IMR-90 (cell line): ENCODE measurements at regions not wholly inside any gene's neighbourhood (a gene's known extent, or its start where the extent isn't known, plus 50 kb on each side); places are given as distances from the start of the nearest gene placed in this dataset.

Experiments used
- ATAC-seq: fragments of 200-7000 bp; cut with Tn5 transposase; 2 replicates; pipeline ENCODE4 v1.9.1; 2020; ENCODE audit warnings: low read depth, mild to moderate bottlenecking, moderate library complexity
- BruUV-seq: library from RNA; stranded (reverse); fragments of 400-500 nt; replicated peaks from 2 replicates; lab custom pipeline; 2021; lab: Mats Ljungman, UMichigan
- CTCF ChIA-PET: fragments of 300-600 bp; formaldehyde crosslinking; extraction: SDS; loops from one replicate; lab custom pipeline; 2021; ENCODE audit warnings: antibody characterized with exemption; lab: Yijun Ruan, JAX
- POLR2A ChIA-PET: fragments of 300-600 bp; sonication (Branson Sonifier 250); formaldehyde crosslinking; loops from one replicate; lab custom pipeline; 2022; ENCODE audit warnings: antibody characterized with exemption; ENCODE audit not compliant: unreplicated experiment; lab: Charles Lee
- DNase-seq: peaks from one replicate; pipeline ENCODE4 v3.0.0; 2013
- H2AFZ ChIP-seq: replicated peaks from 2 replicates; pipeline ENCODE3; 2013; ENCODE audit warnings: low read length, mild to moderate bottlenecking; ENCODE audit not compliant: poor library complexity
- H2AK5ac ChIP-seq: 2 replicates; pipeline ENCODE4 v1.6.1; 2013; ENCODE audit warnings: low read depth, low read length, inconsistent platforms
- H2AK9ac ChIP-seq: replicated peaks from 2 replicates; pipeline ENCODE3; 2013; ENCODE audit warnings: mild to moderate bottlenecking, low read depth, low read length, moderate library complexity; ENCODE audit not compliant: poor library complexity
- H2BK120ac ChIP-seq: 2 replicates; pipeline ENCODE4 v1.6.1; 2013; ENCODE audit warnings: low read depth, low read length, inconsistent platforms
- H2BK15ac ChIP-seq: 3 replicates; pipeline ENCODE4 v1.6.1; 2013; ENCODE audit warnings: low read depth, low read length, inconsistent platforms
- H2BK20ac ChIP-seq: 2 replicates; pipeline ENCODE4 v1.6.1; 2013; ENCODE audit warnings: low read depth, mild to moderate bottlenecking, inconsistent platforms, low read length, moderate library complexity
- H2BK5ac ChIP-seq: 2 replicates; pipeline ENCODE4 v1.6.1; 2013; ENCODE audit warnings: mild to moderate bottlenecking, low read depth, low read length, inconsistent platforms; ENCODE audit not compliant: poor library complexity, severe bottlenecking
- H3K14ac ChIP-seq: replicated peaks from 2 replicates; pipeline ENCODE4 v1.6.1; 2013; ENCODE audit warnings: low read depth, low read length, inconsistent platforms
- H3K18ac ChIP-seq: 2 replicates; pipeline ENCODE4 v1.6.1; 2013; ENCODE audit warnings: low read depth, low read length, control low read depth
- H3K23ac ChIP-seq: 2 replicates; pipeline ENCODE4 v1.6.1; 2013; ENCODE audit warnings: low read depth, low read length, inconsistent platforms
- H3K27ac ChIP-seq: 2 replicates; pipeline ENCODE4 v1.5.1; 2013; ENCODE audit warnings: mild to moderate bottlenecking, control low read depth, low read length; ENCODE audit not compliant: insufficient read depth
- H3K27me3 ChIP-seq: 2 replicates; pipeline ENCODE4 v1.6.1; 2013; ENCODE audit warnings: low read length; ENCODE audit not compliant: control insufficient read depth, insufficient read depth
- H3K36me3 ChIP-seq: 2 replicates; pipeline ENCODE4 v1.6.1; 2013; ENCODE audit warnings: low read length, mixed read lengths; ENCODE audit not compliant: control insufficient read depth, insufficient read depth
- H3K4ac ChIP-seq: 2 replicates; pipeline ENCODE4 v1.6.1; 2013; ENCODE audit warnings: low read depth, low read length, inconsistent platforms
- H3K4me1 ChIP-seq: 2 replicates; pipeline ENCODE4 v1.6.1; 2013; ENCODE audit warnings: low read length, mixed read lengths; ENCODE audit not compliant: control insufficient read depth, insufficient read depth
- H3K4me2 ChIP-seq: 2 replicates; pipeline ENCODE4 v1.6.1; 2013; ENCODE audit warnings: low read depth, mild to moderate bottlenecking, control low read depth, low read length, moderate library complexity
- H3K4me3 ChIP-seq: 2 replicates; pipeline ENCODE4 v1.5.1; 2013; ENCODE audit warnings: low read depth, mild to moderate bottlenecking, control low read depth, low read length, moderate library complexity; ENCODE audit not compliant: insufficient read depth
- H3K56ac ChIP-seq: 2 replicates; pipeline ENCODE4 v1.6.1; 2013; ENCODE audit warnings: low read length, inconsistent platforms; ENCODE audit not compliant: insufficient read depth; ENCODE audit errors: extremely low read depth
- H3K79me1 ChIP-seq, 2 experiments: 2 replicates each; pipeline ENCODE4 v1.6.1; 2013; ENCODE audit warnings: low read length in 2 of 2, inconsistent platforms in 1 of 2, low read depth in 1 of 2
- H3K9ac ChIP-seq: 2 replicates; pipeline ENCODE4 v1.6.1; 2013; ENCODE audit warnings: low read depth, low read length, control low read depth
- H3K9me1 ChIP-seq: 2 replicates; pipeline ENCODE4 v1.6.1; 2013; ENCODE audit warnings: low read length, inconsistent platforms; ENCODE audit not compliant: insufficient read depth
- H3K9me3 ChIP-seq: 2 replicates; pipeline ENCODE4 v1.6.1; 2013; ENCODE audit warnings: low read length; ENCODE audit not compliant: control insufficient read depth, insufficient read depth
- H4K20me1 ChIP-seq: 2 replicates; pipeline ENCODE4 v1.6.1; 2013; ENCODE audit warnings: low read length, inconsistent platforms; ENCODE audit not compliant: insufficient read depth
- H4K5ac ChIP-seq: 2 replicates; pipeline ENCODE4 v1.6.1; 2013; ENCODE audit warnings: mild to moderate bottlenecking, low read depth, low read length, control low read depth
- H4K8ac ChIP-seq, 2 experiments: 2 replicates each; pipeline ENCODE4 v1.6.1; 2013; ENCODE audit warnings: low read depth in 2 of 2, low read length in 2 of 2, control low read depth in 1 of 2, inconsistent platforms in 1 of 2
- H4K91ac ChIP-seq: 2 replicates; pipeline ENCODE4 v1.6.1; 2013; ENCODE audit warnings: low read depth, low read length, inconsistent platforms; ENCODE audit not compliant: insufficient read depth
- FOS ChIP-seq: fragments of 150-350 bp; IDR thresholded peaks from 2 replicates; pipeline ENCODE4 v1.6.1; 2016; ENCODE audit warnings: low read depth, low read length
- MAFK ChIP-seq: IDR thresholded peaks from 2 replicates; pipeline ENCODE4 v1.6.1; 2012; ENCODE audit warnings: low read depth, low read length, improper control_type of control experiment
- MAZ ChIP-seq: IDR thresholded peaks from 2 replicates; pipeline ENCODE4 v1.6.1; 2012; ENCODE audit warnings: low read depth, mild to moderate bottlenecking, low read length, improper control_type of control experiment, moderate library complexity, borderline replicate concordance
- NFE2L2 ChIP-seq: fragments of 150-350 bp; IDR thresholded peaks from 2 replicates; pipeline ENCODE4 v1.6.1; 2016; ENCODE audit warnings: low read depth, mild to moderate bottlenecking, low read length
- RFX5 ChIP-seq: IDR thresholded peaks from 2 replicates; pipeline ENCODE4 v1.8.0; 2012; ENCODE audit warnings: low read depth, mild to moderate bottlenecking, low read length, moderate library complexity
- dilution Hi-C: fragments of 300-500 bp; cut with HindIII; formaldehyde crosslinking; loops from one replicate; pipeline ENCODE4 v1.14.3; 2018; ENCODE audit warnings: low sequenced_read_pairs; ENCODE audit not compliant: unreplicated experiment
- in situ Hi-C: fragments of 300-500 bp; cut with MboI; formaldehyde crosslinking; loops from 3 replicates; pipeline ENCODE4 v1.14.3; 2019; ENCODE audit warnings: low sequenced_read_pairs, inconsistent platforms, mixed read lengths
- intact Hi-C: fragments of 100-400 bp; cut with micrococcal nuclease; formaldehyde crosslinking; loops from 2 replicates; pipeline ENCODE4 v1.10.0; 2022
- TF ChIP-seq, protein P1 (sequence below): conservative IDR thresholded peaks from 2 replicates; pipeline ENCODE4 v1.5.1; 2012; ENCODE audit warnings: mild to moderate bottlenecking, low read depth, low read length, improper control_type of control experiment

DNA sequence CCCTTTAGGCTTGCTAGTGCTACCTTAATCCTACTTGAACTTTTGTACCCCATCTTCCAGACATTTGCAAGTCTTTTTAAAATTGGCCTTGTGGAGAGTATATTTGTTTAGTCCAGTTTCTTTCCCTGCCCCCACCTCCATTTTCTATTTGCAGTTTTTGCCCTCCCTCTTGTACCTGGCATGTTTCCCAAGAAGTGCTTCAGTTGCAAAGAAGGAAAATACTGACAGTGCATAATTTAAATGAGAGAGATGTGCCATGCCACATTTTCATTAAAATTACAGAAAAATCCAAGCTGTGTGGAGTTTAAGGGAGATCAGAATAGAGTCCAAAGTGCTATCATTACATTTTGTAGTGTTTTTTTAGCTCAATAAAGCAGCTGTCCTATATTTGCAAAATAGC is 150.0 kb upstream of the ADGRL2 start:
- H3K14ac ChIP-seq, result no peak overlapping the region
- no peak overlapping the region for H2BK5ac ChIP-seq
- no peaks in the 10 kb centered on the region for H3K79me1 ChIP-seq
- ChIA-PET CTCF (no interaction called here), POLR2A (no interaction called here)
- H2AK5ac ChIP-seq, result no peak overlapping the region
- H3K23ac ChIP-seq, result no peak overlapping the region
- no peak overlapping the region for H2BK120ac ChIP-seq
- no peak overlapping the region for H3K18ac ChIP-seq
- no peak overlapping the region for H3K4me2 ChIP-seq
- no peak overlapping the region for H2BK20ac ChIP-seq
- H4K8ac ChIP-seq, result no peak overlapping the region
- no peak overlapping the region for H2BK15ac ChIP-seq
- H3K4ac ChIP-seq, result no peak overlapping the region
- no peak overlapping the region for H3K27ac ChIP-seq
- H3K27me3 ChIP-seq, result peaks cover 1% of the 10 kb centered on the region; the same call in 1 of the 2 replicates
- intact Hi-C loops (no loop called here), dilution Hi-C loops (no loop called here), in situ Hi-C loops (no loop called here)
- no peak for ATAC-seq
- no peak overlapping the region for H3K9ac ChIP-seq
- H3K9me1 ChIP-seq, result no peaks in the 10 kb centered on the region
- DNase-seq, result no peak
- H2AFZ ChIP-seq, result no peak overlapping the region
- no peaks in the 10 kb centered on the region for H3K36me3 ChIP-seq
- TF ChIP-seq NFE2L2 (no peak), FOS (no peak), MAZ (no peak), RFX5 (no peak), MAFK (peak; percentile 12; the same call in 1 of the 2 replicates)
- TF ChIP-seq, protein P1, sequence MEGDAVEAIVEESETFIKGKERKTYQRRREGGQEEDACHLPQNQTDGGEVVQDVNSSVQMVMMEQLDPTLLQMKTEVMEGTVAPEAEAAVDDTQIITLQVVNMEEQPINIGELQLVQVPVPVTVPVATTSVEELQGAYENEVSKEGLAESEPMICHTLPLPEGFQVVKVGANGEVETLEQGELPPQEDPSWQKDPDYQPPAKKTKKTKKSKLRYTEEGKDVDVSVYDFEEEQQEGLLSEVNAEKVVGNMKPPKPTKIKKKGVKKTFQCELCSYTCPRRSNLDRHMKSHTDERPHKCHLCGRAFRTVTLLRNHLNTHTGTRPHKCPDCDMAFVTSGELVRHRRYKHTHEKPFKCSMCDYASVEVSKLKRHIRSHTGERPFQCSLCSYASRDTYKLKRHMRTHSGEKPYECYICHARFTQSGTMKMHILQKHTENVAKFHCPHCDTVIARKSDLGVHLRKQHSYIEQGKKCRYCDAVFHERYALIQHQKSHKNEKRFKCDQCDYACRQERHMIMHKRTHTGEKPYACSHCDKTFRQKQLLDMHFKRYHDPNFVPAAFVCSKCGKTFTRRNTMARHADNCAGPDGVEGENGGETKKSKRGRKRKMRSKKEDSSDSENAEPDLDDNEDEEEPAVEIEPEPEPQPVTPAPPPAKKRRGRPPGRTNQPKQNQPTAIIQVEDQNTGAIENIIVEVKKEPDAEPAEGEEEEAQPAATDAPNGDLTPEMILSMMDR, result no peak
- H3K4me3 ChIP-seq, result no peak overlapping the region
- H3K4me1 ChIP-seq, result no peaks in the 10 kb centered on the region
- H3K56ac ChIP-seq, result no peak overlapping the region
- H4K20me1 ChIP-seq, result no peaks in the 10 kb centered on the region
- no TSS peak for BruUV-seq
- H3K9me3 ChIP-seq, result no peaks in the 10 kb centered on the region
- no peak overlapping the region for H4K5ac ChIP-seq
- no peak overlapping the region for H4K91ac ChIP-seq
- no peak overlapping the region for H2AK9ac ChIP-seq
